GM18499 (cell line): ENCODE measurements at regions not wholly inside any gene's neighbourhood (a gene's known extent, or its start where the extent isn't known, plus 50 kb on each side); places are given as distances from the start of the nearest gene placed in this dataset.
"Not testable (repeated sequence)": the region's sequence is repeated elsewhere in the genome, so short reads cannot be mapped to it uniquely, and the experiment has no call there.

Experiments
- ATAC-seq: cut with Tn5 transposase; IDR thresholded peaks from one replicate; pipeline ENCODE4 v1.9.1; 2021; ENCODE audit warnings: moderate number of reproducible peaks; ENCODE audit not compliant: insufficient read depth, unreplicated experiment

DNA sequence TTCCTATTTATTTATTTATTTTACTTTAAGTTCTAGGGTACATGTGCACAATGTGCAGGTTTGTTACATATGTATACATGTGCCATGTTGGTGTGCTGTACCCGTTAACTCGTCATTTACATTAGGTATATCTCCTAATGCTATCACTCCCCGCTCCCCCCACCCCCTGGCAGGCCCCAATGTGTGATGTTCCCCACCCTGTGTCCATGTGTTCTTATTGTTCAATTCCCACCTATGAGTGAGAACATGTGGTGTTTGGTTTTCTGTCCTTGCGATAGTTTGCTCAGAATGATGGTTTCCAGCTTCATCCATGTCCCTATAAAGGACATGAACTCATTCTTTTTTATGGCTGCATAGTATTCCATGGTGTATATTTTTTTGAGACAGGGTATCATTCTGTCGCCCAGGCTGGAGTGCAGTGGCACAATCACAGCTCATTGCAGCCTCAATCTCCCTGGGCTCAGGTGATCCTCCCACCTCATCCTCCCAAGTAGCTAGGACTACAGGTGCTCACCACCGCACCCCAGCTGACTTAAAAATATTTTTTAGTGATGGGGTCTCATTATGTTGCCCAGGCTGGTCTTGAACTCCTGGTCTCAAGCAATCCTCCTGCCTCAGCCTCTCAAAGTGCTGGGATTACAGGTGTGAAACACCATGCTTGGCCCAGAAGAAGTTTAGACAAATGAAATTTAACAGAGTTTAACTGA lies 140.6 kb downstream of the NPIPB5 start:
- not testable (repeated sequence) for ATAC-seq

GRCh38 chr16:22652463-22652845 lies 141.8 kb downstream of the NPIPB5 start:
- ATAC-seq: no peak

- no peak for ATAC-seq
Observed at GRCh38 chr16:22653876-22654275, 143.2 kb downstream of the NPIPB5 start.

DNA sequence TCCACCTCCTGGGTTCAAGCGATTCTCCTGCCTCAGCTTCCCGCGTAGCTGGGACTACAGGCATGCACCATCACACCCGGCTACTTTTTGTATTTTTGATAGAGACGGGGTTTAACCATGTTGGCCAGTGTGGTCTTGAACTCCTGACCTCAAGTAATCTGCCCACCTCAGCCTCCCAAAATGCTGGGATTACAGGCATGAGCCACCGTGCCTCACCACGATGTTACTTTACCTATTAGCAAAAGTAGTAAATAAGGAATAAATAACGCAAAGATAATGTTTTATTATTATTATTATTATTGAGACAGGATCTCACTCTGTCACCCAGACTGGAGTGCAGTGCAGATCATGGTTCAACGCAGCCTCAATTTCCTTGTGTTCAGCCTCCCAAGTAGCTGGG lies 145.9 kb downstream of the NPIPB5 start:
- ATAC-seq: not testable (repeated sequence)

GRCh38 chr16:22659933-22660332 lies 149.2 kb downstream of the NPIPB5 start:
- no peak for ATAC-seq

DNA sequence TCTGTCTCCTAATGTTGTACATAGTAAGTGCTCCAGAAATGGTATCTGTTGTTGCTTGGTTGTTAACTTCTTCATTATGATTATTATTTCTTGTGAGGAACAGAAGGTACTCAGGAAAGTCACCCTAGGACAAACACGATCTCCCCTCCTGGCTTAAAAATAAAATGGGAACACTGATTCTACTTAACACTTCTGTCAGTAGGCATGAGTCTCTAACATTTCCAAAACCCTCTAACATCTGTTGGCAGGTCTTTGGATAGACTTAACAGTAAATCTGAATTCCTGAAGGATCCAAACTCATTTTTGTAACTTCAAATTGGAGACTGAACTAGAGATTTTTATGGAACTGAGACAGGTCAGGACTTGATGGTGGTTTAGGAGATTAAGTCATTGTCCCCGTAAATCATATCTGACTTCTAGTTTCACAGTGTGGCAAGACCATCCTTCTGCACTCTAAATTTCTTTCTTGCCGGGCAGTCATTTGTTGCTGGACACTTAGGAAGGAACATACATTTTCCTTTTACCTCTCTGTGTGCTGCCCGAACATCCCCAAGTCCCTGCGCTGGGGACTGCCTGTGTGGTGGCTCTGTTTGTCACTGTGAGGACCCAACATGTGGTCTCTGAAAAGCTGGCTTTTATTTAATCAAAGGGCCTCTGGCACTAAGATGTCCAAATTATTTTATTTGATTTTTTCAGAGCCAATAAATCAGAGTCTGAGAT lies 149.9 kb downstream of the NPIPB5 start:
- ATAC-seq: no peak

GRCh38 chr16:22661161-22661647 lies 150.5 kb downstream of the NPIPB5 start:
- no peak for ATAC-seq

DNA sequence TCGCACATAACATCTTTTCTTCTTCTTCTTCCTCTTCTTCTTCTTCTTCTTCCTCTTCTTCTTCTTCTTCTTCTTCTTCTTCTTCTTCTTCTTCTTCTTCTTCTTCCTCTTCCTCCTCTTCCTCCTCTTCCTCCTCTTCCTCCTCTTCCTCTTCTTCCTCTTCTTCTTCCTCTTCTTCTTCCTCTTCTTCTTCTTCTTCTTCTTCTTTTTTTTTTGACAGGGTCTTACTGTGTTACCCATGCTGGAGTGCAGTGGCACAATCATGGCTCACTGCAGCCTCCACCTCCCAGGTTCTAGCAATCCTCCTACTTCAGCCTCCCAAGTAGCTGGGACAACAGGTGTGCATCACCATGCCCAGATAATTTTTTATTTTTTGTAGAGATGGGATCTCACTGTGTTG lies 151.0 kb upstream of the HS3ST2 start:
- not testable (repeated sequence) for ATAC-seq

DNA sequence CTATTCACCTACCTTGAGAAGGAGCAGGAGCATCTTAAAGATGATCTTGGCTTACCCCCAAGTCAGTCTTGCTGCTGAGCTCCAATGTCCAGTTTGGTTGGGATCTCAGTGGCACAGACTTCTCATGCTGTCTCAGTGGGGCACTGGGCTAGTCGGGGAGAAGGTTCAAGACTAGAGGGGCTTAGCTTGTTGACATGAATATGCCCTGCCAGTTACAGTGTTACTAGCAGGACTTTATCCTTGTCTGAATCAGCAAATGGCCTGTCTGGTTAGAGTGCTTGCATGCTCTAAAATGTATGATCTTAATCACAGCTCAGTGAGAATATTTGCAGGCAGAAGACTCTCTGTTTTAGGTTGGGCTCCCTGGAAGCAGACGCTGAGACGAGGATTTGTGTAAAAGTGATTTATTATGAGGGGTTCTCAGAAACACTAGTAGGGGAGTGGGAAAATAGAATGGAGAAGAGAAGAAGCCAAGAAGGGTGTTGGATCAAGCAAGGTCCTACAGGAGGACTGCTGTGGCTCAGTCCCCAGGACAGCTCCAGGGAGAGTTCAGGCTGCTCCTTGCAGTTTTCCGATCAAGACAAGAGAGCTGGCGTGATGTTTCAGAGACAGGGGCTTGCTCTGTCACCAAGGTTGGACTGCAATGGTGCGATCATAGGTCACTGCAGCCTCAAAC lies 150.4 kb upstream of the HS3ST2 start:
- no peak for ATAC-seq

DNA sequence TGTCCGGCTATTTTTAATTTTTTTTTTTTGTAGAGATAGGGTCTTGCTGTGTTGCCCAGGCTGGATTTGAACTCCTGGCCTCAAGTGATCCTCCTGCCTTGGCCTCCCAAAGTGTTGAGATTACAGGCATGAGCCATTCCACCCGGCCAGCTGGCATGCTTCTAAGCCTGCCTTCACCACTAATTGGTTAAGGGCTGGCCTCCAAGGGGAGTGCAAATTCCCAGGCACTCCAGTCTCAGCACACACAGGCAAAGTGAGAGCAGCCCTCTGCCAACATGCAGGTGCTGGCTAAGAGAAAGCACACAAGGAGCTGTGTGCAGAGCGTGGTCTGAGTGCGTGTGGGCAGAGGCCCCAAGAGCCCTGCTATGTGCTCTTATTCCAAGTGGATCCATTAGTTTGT lies 149.8 kb upstream of the HS3ST2 start:
- ATAC-seq: no peak

DNA sequence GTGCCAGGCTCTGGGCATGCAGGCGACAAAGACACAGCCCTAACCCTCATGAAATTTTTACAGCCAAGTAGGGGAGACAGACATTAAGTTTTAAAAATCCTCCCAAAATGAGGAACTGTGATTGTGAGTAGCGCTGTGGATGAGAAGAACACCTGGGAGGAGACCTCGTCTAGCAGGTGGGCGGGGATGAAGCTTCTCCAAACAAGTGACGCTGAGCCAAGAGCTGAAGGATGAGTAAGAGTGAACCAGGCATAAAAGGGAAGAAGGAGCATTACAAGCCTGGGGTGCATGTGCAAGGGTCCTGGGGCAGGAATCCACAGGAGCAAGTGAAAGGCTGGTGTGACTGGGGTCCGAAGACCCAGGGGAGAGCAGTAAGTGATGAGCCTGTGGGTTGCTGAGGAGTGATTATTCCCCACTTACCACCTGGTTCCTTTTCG lies 149.4 kb upstream of the HS3ST2 start:
- no peak for ATAC-seq

DNA sequence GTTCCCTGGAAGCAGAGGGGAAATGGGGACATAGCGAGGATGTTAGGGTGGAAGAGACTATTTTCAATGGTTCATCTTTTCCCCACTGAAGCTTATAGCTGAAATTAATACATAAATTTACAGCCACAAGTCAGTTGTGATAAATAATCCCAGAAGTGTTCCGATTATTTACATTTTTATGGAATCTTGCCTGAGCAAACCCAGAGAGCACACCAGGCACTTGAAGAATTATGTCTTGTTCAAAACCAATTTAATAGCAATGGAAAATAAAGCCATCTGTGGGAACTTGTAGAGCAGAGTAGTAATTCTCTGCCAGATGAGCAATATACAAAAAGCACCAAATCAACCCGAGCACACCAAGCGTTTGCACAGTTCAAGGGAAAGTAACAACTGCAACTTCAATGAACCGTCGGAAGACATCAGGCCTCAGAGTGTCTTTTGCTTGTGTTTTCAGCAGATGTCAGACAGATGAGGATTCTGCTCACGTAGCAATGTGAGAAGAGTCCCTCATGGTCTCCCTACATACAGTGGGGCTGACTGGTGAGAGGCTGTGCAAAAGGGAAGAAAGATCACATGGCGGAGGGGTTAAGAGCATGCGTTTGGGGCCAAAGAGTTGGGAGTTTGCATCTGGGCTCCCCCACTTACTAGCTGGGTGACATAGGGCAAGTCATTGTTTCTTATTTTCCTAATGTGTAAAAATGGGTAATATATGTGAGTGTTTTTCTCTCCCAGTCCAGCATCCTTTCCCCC lies 148.7 kb upstream of the HS3ST2 start:
- no peak for ATAC-seq

GRCh38 chr16:22665803-22666202 lies 148.2 kb upstream of the HS3ST2 start:
- no peak for ATAC-seq

- ATAC-seq: no peak
Observed at GRCh38 chr16:22668318-22668717, 145.6 kb upstream of the HS3ST2 start.

DNA sequence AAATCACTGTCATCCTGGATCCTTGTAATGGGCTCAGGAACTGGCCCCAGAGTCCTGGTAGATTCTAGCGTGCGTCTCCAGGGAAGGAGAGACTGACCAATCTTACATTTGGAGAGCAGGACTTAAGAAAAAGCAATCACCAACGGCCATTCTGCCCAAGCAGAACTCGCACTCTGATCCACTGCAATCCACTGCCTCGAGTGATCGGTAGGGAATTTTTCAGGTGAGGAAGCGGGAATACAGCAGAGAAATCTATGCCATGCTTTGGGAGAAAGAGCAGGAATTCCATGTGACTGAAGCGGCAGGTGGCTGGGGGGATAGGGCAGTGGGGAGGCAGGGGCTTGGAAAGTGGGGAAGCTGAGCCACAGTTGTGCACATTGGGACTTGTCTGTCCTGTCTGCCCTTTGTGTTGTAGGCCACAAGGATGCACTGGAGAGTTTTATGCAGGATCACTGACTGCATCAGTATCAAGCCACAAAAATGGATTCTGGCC lies 143.9 kb upstream of the HS3ST2 start:
- ATAC-seq: no peak

DNA sequence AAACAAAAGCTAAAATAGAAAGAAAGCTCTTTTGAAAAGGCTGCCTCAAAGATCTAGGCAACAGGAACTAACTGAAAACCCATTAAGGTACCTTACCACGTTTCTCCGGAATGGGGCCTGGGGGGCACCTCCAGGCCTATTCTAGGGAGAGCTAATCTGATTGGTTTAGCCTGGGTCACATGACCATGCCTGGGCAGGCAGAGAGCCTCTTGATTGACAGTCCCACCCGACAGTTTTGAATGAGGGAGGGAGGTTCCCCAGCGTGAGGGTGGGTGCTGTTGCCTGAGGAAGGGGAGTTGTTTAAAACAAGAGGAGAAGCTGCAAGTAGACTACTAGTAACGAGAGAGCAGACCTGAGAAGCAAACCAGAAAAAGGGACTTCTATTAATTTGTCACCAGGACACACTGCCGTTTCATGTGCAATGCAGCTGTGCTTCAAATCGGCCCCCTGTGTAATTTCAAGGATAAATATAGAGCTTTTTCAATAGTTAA lies 143.4 kb upstream of the HS3ST2 start:
- ATAC-seq: no peak

DNA sequence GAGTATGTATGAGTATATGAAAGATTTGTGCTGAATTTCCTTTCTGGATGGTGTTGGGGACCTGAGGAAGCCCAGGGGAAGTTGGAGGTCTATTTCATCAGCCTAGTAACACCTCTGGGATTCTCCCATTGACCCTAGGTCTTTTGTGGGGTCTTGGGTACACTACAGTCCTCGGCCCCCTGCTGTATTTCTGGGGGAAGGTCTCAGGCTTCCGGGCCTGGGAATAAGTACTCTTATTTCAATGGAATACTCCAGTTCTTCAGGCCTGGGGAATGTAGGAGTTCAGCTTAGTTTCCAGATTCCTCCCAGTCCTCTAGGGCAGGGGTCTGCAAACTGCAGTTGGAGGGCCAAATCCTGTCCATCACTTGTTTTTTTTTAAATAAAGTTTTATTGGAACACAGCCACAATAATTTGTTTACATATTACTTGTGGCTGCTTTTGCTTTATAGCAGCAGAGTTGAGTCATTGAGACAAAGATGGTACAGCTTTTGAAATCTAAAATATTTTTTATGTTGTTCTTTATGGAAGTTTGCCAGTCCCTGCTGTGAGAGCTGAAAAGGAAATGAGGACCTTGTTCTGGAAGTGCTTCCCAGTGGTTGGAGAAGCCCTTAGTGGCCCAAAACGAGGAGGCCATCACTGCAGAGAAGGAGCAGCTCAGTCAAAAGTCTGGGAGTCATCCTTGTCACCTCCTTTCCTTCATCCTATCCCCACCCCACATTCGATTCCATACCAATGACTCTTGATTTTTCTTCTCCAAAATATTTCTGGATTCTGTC lies 142.5 kb upstream of the HS3ST2 start:
- no peak for ATAC-seq

GRCh38 chr16:22672830-22673210 lies 141.1 kb upstream of the HS3ST2 start:
- no peak for ATAC-seq

GRCh38 chr16:22673421-22673831 lies 140.5 kb upstream of the HS3ST2 start:
- ATAC-seq: no peak

- no peak for ATAC-seq
Observed at GRCh38 chr16:22674832-22675191, 139.2 kb upstream of the HS3ST2 start.
